KBM-7 (cell line): ENCODE measurements at regions not wholly inside any gene's neighbourhood (a gene's known extent, or its start where the extent isn't known, plus 50 kb on each side); places are given as distances from the start of the nearest gene placed in this dataset.
"Not testable (repeated sequence)": the region's sequence is repeated elsewhere in the genome, so short reads cannot be mapped to it uniquely, and the experiment has no call there.

Experiments used
- DNase-seq: peaks from one replicate; pipeline ENCODE4 v3.0.0-alpha.2; 2015
- in situ Hi-C: fragments of 300-500 bp; cut with MboI; formaldehyde crosslinking; loops from 2 replicates; pipeline ENCODE4 v1.14.3; 2020; ENCODE audit warnings: low sequenced_read_pairs, low pct_unique_long_range_greater_than_20kb, mixed read lengths

DNA sequence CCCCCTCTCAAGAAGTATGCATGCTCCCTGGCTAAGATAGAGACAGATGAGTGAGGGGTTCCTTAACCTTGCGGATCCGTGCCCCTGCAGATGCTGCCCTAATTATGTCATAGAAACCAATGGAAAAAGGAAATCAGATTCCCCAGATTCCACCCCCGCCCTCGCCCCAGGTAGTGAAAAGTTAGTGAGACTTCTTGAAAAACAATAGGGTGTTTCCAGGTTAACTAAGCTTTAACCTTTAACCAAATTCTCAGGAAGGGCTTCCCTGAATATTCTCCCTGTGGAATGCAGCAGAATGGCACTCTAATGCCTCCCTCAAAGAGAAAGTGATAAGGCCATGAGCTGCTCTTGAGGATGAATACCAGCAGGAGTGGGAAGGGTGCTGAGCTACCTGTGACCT lies 116.0 kb upstream of the RANBP3L start:
- DNase-seq: no peak
- in situ Hi-C loops: loop anchor here (10.0 kb wide), 1 partner anchor 277 kb away; no protein-coding TSS in a partner anchor

DNA sequence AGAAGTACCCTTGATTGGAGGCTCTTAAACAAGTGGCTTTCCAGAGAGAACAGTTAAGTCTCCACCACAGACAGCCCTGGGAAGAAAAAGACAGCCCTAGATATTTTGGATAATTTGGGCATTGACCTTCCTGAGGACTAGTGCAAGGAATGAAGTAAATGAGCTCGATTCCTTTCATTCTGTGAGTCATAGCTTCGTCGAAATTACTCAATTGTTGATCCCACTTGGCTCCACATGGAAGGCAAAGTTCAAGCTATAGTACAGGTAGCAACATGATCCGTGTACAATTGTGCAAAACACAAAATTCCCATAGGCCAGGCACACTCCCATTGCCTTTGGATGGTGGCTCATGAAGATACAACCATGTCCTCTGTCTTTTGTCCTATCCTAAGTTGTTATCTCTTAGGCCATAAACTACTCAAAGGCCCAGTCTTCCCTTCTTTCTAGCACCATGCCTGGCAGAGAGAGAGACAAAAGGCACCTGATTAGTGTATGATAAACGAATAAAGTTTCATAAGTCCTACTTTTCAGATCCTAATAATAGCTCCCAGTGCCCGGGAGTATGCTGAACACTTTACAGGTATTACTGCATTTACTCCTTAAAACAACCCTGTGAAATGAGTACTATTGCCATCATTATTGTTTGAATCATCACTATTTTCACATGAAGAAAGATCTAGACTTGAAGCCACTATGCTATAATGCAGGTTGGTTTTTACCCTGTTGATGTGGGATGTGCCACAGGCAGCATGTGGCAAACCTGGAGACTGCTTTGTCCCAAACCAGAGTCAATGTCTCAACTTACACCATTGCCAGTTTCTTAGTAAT lies 116.7 kb upstream of the RANBP3L start:
- no peak for DNase-seq
- in situ Hi-C loops: loop anchor here (10.0 kb wide), 1 partner anchor 276 kb away; no protein-coding TSS in a partner anchor

GRCh38 chr5:36421256-36421655 lies 119.6 kb upstream of the RANBP3L start:
- DNase-seq: no peak
- in situ Hi-C loops: no loop called here

GRCh38 chr5:36422952-36423351 lies 121.2 kb upstream of the RANBP3L start:
- in situ Hi-C loops: no loop called here

GRCh38 chr5:36423578-36424307 lies 122.0 kb upstream of the RANBP3L start:
- DNase-seq: no peak
- in situ Hi-C loops: no loop called here

More at GRCh38 chr5:36422952-36423351, 121.2 kb upstream of the RANBP3L start:
- DNase-seq: no peak

DNA sequence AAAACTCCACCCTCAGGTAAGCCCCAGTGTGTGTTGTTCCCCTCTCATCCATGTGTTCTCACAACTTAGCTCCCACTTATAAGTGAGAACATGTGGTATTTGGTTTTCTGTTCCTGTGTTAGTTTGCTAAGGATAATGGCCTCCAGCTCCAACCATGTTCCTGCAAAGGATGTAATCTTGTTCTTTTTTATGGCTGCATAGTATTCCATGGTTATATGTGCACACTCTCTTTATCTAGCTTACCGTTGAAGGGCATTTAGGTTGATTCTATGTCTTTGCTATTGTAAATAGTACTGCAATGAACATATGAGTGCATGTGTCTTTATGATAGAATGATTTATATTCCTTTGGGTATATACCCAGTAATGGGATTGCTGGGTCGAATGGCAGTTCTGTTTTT lies 124.4 kb upstream of the RANBP3L start:
- DNase-seq, in situ Hi-C loops: not testable (repeated sequence)

GRCh38 chr5:36435516-36435915 lies 133.8 kb upstream of the RANBP3L start:
- no peak for DNase-seq
- in situ Hi-C loops: no loop called here

GRCh38 chr5:36436306-36436705 lies 134.6 kb upstream of the RANBP3L start:
- DNase-seq: no peak
- in situ Hi-C loops: no loop called here

DNA sequence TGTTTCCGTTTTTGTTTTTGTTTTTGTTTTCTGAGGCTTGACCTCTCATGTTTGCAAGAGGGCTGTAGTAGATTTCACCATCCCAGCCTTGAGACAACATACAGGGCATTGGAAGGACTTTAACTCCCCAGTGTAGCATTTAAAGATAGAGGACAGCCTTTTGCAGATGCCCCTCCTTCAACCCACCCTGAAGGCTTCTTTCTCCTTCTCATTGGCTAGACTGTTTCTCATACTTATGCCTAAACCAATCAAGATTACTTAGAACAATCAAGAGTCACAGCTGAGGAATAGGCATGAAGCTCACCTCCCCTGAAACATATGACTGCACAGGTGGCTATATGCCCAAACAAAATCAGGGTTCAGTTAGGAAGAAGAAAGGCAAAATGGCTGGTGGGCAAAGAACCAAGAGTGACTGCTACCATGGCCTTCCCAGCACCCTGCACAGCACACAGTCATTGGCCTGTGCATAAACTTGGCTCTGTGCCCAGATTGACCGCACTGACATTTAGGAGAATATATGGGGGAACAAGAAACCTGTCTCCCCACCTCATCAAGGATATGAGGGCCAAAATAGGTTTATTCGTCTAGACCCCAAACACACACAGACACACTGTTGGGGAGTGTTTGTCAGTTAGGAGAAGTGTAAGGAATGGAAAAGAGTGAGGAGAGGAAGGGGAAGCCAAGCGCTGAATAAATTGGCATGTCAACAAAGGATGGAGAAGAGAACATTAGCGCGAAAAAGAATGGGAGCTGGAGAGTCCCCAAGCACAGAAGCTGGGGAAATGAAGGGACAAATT lies 137.3 kb upstream of the RANBP3L start:
- no peak for DNase-seq

DNA sequence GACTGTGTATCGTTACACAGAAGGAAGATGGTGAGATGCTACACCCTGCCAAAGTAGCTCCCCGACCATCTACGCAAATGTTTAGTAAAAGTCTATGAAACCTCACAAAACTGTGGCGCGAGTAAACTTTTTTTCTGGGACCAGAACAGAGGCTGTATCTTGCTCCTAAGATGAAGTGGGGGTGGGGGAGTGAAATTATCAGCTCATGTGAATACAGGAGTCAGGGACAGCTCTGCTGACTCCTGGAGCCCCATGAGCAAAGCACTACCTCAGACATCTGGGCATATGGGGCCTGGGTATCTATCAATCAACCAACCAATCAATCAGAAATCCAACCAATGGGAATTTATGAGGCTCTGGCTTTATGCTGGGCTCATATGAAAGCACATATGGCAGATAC lies 138.6 kb upstream of the RANBP3L start:
- in situ Hi-C loops: no loop called here

More for the DNA sequence above, 137.3 kb upstream of the RANBP3L start:
- in situ Hi-C loops: no loop called here

GRCh38 chr5:36441280-36441679 lies 139.6 kb upstream of the RANBP3L start:
- DNase-seq: no peak
- in situ Hi-C loops: no loop called here

More for the DNA sequence above, 138.6 kb upstream of the RANBP3L start:
- no peak for DNase-seq

- in situ Hi-C loops: no loop called here
- peak; percentile 85 for DNase-seq
These were observed 140.7 kb upstream of the RANBP3L start for GRCh38 chr5:36442352-36442751.

DNA sequence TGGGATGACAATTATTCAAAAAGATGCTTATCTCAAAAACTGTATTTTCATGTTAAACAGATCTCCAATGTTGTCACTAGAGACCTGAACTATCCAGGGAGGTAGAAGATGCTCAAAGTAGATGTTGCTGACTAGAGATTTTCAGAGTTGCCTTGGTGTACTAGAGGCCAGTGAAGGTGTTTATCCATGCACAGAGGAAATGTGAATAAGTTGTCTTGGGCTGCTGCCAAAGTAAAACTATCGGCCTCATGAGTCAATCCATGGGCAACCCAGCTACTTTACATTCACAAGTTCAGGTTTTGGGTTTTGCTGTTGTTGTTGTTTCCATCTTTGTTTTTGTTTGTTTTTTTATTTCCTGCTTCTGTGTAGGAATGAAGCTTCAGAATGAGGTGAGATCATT lies 141.1 kb upstream of the RANBP3L start:
- in situ Hi-C loops: no loop called here
- DNase-seq: no peak

GRCh38 chr5:36443941-36444340 lies 142.2 kb upstream of the RANBP3L start:
- in situ Hi-C loops: no loop called here
- DNase-seq: no peak

- in situ Hi-C loops: no loop called here
- DNase-seq: no peak
These were observed 143.1 kb upstream of the RANBP3L start for GRCh38 chr5:36444582-36445418.

DNA sequence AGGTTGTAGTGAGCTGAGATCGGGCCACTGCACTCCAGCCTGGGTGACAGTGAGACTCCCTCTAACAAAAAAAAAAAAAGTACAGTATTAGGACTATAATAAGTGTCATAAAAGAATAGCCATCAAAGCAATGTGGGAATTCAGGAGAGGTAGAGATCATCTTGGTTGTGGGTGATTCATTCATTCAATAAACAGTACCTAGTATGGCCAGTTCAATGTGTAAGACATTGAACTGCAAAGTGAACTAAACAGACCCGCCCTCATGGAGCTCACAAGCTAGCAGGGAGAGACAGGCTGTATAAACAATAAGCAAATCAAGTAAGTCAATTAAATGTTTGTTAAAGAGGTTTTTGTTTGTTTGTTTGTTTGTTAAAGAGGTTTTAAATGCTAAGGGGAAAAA lies 146.1 kb upstream of the RANBP3L start:
- in situ Hi-C loops: no loop called here
- DNase-seq: no peak

DNA sequence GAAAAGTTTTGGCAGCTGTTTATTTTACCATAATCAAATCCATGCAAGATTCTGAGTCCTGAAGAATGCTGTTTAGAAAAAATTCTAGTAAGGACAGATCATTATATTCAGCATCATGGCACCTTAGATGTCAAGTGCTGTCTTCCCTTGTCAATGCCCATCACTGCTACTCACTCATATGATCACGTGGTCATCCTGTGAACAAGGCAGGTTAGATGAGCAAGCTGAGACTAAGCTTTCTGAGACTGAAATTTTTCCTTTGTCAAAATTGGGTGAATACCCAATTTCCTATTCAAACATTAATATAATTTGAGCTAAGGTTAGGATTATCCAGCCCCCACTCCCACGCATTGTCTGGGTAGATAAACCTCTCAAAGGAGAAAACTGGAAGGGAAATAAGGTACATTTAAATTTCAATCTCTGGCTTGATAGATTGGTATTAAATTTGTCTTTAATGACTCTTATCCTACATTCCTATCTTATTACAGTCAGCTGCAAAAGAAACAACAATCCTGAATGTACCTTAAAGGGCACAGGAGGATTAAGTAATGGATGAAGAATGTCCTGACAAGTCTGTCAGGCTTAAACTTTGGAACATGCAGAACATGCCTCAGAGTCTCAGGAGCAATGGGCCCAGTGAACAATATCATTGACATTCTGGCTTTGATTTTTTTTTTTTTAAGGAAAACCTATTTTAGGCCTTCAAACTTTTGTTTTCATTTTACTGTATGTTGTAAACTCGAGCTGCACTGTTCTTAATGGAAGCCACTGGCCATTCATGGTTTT lies 148.7 kb upstream of the RANBP3L start:
- in situ Hi-C loops: no loop called here
- no peak for DNase-seq

DNA sequence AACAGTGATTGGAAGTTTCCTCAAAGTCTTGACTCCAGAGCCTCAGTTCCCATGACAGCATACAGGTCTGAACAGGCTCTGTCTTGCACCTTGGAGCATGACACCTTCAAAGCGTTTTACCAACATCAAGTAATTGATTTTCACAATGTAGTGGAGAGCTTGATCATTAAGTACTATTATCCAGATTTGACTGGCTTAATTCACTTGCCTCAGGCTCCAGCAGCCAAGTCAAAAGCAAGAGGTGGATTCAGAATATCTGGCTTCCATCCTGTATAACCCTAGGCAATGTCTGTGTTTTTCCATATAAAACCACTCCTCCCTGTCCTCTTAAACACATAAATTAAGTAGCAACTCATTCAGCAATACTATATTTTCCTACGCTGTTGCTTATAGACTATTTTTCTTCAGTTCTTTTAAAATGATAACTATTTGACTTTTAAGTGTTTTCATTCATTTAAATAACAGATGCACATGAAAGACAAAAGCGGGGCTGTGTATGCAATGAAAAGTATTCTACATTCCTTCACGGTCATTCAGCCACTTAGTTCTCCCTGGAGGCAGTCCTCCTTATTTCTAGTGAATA lies 150.8 kb upstream of the RANBP3L start:
- no peak for DNase-seq
- in situ Hi-C loops: no loop called here
